ENCODE measurements at regions not wholly inside any gene's neighbourhood (a gene's known extent, or its start where the extent isn't known, plus 50 kb on each side); places are given as distances from the start of the nearest gene placed in this dataset.

DNA sequence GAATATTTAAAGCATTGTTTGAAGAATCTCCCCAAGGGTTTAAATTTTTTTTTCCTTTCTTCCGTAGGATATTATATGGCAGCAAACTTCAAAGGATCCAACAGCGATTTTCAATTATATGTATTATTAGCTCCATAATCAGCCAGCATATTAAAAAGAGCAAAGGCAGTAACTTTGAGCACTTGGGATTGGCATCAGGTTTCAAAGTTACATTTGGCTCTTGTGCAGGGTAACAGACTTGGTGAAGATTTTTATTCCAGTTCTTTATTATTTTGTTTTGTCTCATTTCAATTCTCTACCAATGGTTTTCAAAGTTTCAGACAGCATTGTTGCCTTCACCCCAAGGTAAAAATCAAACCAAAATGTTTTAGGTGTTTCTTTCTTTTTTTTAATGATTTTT is 116.7 kb upstream of the ZNF366 start:
- H3K36me3 ChIP-seq = no peaks in the 10 kb centered on the region
- H3K27me3 ChIP-seq = no peaks in the 10 kb centered on the region
- H3K4me3 ChIP-seq = no peak overlapping the region
- intact Hi-C loops (cut with DNase I; ENCODE audit: low total_unique reads) = no loop called here
- no peaks in the 10 kb centered on the region for H3K9me3 ChIP-seq
- H3K27ac ChIP-seq = no peak overlapping the region
- TF ChIP-seq POLR2A (IDR thresholded peaks at IDR 0.05) (no peak), POLR2AphosphoS5 (IDR thresholded peaks at IDR 0.05) (no peak)
- TF ChIP-seq, protein P1, sequence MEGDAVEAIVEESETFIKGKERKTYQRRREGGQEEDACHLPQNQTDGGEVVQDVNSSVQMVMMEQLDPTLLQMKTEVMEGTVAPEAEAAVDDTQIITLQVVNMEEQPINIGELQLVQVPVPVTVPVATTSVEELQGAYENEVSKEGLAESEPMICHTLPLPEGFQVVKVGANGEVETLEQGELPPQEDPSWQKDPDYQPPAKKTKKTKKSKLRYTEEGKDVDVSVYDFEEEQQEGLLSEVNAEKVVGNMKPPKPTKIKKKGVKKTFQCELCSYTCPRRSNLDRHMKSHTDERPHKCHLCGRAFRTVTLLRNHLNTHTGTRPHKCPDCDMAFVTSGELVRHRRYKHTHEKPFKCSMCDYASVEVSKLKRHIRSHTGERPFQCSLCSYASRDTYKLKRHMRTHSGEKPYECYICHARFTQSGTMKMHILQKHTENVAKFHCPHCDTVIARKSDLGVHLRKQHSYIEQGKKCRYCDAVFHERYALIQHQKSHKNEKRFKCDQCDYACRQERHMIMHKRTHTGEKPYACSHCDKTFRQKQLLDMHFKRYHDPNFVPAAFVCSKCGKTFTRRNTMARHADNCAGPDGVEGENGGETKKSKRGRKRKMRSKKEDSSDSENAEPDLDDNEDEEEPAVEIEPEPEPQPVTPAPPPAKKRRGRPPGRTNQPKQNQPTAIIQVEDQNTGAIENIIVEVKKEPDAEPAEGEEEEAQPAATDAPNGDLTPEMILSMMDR (IDR thresholded peaks at IDR 0.05) = no peak
- DNase-seq (ENCODE audit: low spot score in 2 of 2) = no peak
- H3K4me1 ChIP-seq = no peaks in the 10 kb centered on the region

DNA sequence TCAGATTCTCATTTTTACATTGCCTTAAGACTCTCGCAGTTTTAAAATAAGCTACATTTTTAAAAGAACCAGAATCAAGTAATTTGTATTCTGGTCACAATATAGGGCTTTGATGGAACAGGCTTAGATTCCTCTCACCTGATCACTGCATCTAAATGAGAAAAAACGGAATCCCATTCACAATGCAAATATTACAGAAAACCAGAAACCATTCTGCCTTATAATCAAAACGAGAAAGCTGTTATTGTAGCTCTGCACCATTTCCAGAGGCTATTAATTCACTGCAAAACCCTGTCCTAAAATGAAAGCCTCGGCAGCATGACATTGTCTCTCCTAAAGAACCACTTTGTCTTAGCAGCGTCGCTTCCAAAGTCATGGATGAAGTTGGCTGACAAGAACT is 116.1 kb upstream of the ZNF366 start:
- no peak for DNase-seq (ENCODE audit: low spot score in 2 of 2)

DNA sequence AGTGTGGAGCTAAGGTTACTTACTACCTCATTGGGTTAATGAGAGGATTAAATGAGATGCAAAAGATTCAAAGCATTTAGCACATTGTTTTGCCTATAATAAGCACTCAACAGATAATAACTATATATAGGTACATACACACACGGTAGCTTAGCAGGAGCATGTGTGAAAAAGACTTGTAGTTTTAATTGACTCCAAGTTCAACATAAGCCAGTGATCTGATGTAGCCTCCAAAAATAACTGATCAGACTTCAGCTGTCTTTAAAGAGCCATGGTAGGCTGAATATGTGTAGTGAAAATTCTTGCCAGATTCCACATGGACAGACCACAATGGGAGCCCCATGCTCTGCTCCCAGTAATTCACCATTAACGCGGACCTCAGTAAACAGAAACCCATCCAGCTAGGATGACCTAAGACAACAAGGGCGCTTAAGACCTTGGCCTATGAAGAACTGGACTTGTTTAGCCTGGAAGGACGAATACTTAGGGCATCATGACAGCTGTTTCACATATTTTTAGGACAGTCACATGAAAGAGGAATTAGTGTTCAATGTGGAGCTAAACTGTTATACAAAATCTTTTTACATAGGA is 115.1 kb upstream of the ZNF366 start:
- TF ChIP-seq POLR2AphosphoS5 (IDR thresholded peaks at IDR 0.05) (no peak), POLR2A (IDR thresholded peaks at IDR 0.05) (no peak)
- TF ChIP-seq, protein P1 (IDR thresholded peaks at IDR 0.05) = no peak
- DNase-seq (ENCODE audit: low spot score in 2 of 2) = no peak
- H3K4me1 ChIP-seq = no peaks in the 10 kb centered on the region
- intact Hi-C loops (cut with DNase I; ENCODE audit: low total_unique reads) = no loop called here
- H3K36me3 ChIP-seq = no peaks in the 10 kb centered on the region
- no peak overlapping the region for H3K27ac ChIP-seq
- H3K27me3 ChIP-seq = no peaks in the 10 kb centered on the region
- H3K9me3 ChIP-seq = no peaks in the 10 kb centered on the region
- H3K4me3 ChIP-seq = no peak overlapping the region

More for the DNA sequence above, 116.1 kb upstream of the ZNF366 start:
- intact Hi-C loops (cut with DNase I; ENCODE audit: low total_unique reads) = no loop called here
- no peaks in the 10 kb centered on the region for H3K4me1 ChIP-seq
- no peak overlapping the region for H3K4me3 ChIP-seq
- H3K9me3 ChIP-seq = no peaks in the 10 kb centered on the region
- no peaks in the 10 kb centered on the region for H3K36me3 ChIP-seq
- TF ChIP-seq POLR2AphosphoS5 (IDR thresholded peaks at IDR 0.05) (no peak), POLR2A (IDR thresholded peaks at IDR 0.05) (no peak)
- TF ChIP-seq, protein P1 (IDR thresholded peaks at IDR 0.05) = no peak
- no peak overlapping the region for H3K27ac ChIP-seq
- H3K27me3 ChIP-seq = no peaks in the 10 kb centered on the region

DNA sequence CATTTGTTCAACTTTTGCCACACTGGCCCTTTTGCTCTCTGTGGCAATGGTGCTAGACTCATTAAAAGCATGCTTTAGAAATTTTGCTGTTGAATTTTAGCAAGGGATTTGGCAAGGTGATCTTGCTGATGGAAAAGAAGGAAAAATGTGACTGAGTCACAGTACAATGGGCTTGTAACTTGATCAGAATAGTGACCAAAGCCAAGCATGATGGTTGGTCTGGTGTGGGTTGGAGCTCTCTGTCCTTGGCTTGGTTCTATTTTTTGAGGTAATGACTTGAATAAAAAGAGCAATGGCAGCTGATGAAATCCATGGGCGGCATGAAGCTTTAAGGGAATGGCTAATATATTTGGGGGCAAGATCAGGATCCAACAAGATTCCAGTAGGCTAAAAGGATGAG is 114.4 kb upstream of the ZNF366 start:
- DNase-seq (ENCODE audit: low spot score in 2 of 2) = no peak
- intact Hi-C loops (cut with DNase I; ENCODE audit: low total_unique reads) = no loop called here
- Histone ChIP-seq H3K36me3 (no peaks in the 10 kb centered on the region), H3K27me3 (no peaks in the 10 kb centered on the region), H3K4me3 (no peak overlapping the region), H3K27ac (no peak overlapping the region), H3K4me1 (no peaks in the 10 kb centered on the region), H3K9me3 (no peaks in the 10 kb centered on the region)
- TF ChIP-seq POLR2AphosphoS5 (IDR thresholded peaks at IDR 0.05) (no peak), POLR2A (IDR thresholded peaks at IDR 0.05) (no peak)
- TF ChIP-seq, protein P1 (IDR thresholded peaks at IDR 0.05) = no peak

DNA sequence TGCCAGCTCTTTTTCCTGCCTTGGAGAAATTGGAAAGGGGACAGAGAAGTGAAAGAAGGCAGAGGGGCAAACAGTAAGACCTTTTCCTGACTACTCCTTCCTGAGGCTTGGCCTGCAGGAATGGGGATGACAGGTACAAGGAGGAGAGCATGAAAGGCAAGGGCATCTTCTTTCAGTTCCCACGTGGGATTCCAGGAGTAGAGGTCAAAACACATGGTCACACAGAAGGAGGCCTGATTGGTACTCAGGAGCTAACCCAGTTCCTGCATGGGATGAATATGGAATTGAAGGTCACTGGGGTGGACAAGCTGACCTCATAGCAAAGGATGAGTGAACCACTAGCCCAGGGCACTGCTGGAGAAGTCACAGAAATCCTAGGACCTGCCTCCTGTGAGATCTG is 112.5 kb upstream of the ZNF366 start:
- Histone ChIP-seq H3K4me1 (no peaks in the 10 kb centered on the region), H3K36me3 (no peaks in the 10 kb centered on the region), H3K4me3 (no peak overlapping the region), H3K27me3 (no peaks in the 10 kb centered on the region), H3K9me3 (no peaks in the 10 kb centered on the region), H3K27ac (no peak overlapping the region)
- no peak for TF ChIP-seq POLR2AphosphoS5 (IDR thresholded peaks at IDR 0.05)
- no peak for TF ChIP-seq POLR2A (IDR thresholded peaks at IDR 0.05)
- TF ChIP-seq, protein P1 (IDR thresholded peaks at IDR 0.05) = no peak
- no peak for DNase-seq (ENCODE audit: low spot score in 2 of 2)
- intact Hi-C loops (cut with DNase I; ENCODE audit: low total_unique reads) = no loop called here

Measured in breast epithelium (tissue), 4 donors.